NCI-H2196 treated with DMSO at 0.1 percent for 48 hours (cell line): ENCODE measurements at regions not wholly inside any gene's neighbourhood (a gene's known extent, or its start where the extent isn't known, plus 50 kb on each side); places are given as distances from the start of the nearest gene placed in this dataset.
"Not testable (repeated sequence)": the region's sequence is repeated elsewhere in the genome, so short reads cannot be mapped to it uniquely, and the experiment has no call there.

Experiments
- DNase-seq: peaks from one replicate; lab custom pipeline; 2025; ENCODE audit not compliant: unreplicated experiment; lab: John Stamatoyannopoulos, UW

DNA sequence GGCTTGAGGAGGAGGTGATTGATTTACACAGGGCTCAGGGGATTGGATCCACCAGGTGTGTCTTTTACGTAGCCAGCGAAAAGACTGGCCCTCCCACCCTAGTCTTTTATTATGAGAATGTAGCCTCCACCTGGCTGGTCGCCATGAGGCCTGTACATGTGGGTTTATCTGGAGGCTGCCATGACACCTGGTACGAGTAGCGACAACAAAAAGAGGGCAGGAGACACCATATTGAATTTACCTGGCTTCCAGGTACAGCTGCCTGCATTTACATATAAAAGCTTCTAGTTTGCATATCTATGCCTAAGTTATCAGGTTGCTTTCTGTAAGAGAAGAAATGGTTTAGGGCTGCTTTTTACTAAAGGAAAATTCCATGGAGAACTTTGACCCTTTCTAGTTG lies 1173.7 kb upstream of the SEMA6A start:
- DNase-seq = no peak

- DNase-seq = no peak
Measured at GRCh38 chr5:117743337-117743736, 1168.7 kb upstream of the SEMA6A start.

DNA sequence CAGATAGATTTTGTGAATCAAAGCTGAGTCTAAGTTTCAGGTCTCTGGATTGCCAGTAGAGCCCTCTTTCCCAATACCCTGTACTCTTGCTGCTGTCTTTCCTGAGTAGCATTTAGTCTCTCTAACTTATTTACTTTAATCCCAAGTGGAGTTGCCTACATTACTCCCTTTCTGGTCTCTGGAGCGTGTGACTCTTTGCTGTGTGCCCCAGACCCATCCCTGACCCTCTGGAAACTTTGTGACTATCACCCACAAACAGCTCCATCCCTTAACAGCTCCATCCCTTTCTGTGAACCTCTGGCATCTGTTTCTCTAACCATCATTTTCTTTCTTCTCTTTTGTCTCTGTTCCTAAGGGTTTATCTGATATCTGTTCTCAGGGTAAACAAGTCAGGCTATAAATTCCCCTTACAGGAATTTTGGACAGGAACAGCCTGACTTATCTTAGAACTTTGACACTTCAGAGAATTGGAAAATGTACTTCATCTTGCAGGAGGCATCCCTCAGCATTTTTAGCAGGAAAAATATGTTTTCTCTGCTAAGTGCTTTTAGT lies 1167.1 kb upstream of the SEMA6A start:
- DNase-seq = no peak

DNA sequence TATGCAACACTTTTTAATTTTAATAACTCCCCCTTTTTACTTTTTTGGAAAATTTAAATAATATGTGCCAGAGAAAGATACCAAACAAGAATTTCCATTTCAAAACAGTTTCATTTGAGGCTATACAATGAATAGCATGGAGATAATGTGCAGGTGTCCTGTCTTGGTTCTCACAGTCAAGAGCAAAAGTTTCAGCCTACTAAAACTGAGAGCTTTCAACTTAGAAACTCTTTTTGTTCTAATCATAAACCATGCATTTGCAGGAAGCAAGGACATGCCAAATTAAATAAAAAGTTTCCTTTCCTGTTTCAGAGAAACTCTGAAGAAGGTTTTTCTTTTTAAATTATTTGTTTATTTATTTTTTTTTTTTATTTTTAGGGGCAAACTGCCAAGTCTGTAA lies 1165.6 kb upstream of the SEMA6A start:
- DNase-seq = no peak

DNA sequence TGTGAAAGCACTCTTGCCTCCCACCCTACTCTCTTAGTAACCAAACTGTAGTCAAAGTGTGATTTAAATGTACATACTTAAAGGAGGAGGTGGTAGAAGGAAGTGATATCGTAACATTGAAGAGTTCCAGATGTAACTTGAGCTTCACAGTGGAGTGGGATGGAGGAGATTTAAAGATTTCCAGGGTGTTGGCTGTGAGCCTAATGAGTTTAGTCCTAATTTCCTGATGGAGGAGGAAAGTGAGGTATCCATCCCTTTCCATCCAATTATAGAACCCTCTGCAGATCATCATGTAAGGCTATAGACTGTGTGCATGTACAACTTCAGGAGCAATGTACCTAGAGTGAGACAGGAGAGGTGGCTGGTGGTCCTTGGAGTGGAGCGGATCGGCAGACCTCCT lies 1163.9 kb upstream of the SEMA6A start:
- no peak for DNase-seq

GRCh38 chr5:117736698-117737097 lies 1162.1 kb upstream of the SEMA6A start:
- DNase-seq = no peak

GRCh38 chr5:117734056-117734455 lies 1159.4 kb upstream of the SEMA6A start:
- DNase-seq = no peak

DNA sequence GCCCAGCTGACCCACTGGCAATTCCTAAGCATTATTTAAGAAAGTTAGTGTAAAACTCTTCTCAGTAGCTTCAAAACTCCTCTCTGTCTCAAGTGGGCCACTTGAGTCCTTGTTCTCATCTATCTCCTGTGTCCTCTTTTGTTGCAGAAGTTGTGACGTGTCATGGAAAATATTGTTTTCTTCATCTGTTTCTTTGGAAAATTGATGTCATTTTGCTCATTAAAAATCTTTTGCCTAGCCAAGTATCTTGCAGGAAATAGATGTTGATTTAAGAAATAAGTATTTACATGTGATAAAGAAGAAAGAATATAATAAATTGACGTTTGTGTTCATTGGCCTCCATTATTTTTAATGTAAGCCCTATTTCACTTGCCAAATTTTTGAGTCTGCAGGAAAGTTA lies 1158.4 kb upstream of the SEMA6A start:
- DNase-seq = no peak

GRCh38 chr5:117732264-117732663 lies 1157.6 kb upstream of the SEMA6A start:
- no peak for DNase-seq

- DNase-seq = no peak
Measured at GRCh38 chr5:117731446-117731845, 1156.8 kb upstream of the SEMA6A start.

DNA sequence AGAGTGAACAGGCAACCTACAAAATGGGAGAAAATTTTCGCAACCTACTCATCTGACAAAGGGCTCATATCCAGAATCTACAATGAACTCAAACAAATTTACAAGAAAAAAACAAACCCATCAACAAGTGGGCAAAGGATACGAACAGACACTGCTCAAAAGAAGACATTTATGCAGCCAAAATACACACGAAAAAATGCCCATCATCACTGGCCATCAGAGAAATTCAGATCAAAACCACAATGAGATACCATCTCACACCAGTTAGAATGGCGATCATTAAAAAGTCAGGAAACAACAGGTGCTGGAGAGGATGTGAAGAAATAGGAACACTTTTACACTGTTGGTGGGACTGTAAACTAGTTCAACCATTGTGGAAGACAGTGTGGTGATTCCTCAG lies 1146.2 kb upstream of the SEMA6A start:
- DNase-seq = not testable (repeated sequence)

GRCh38 chr5:117719413-117719812 lies 1144.8 kb upstream of the SEMA6A start:
- no peak for DNase-seq

- DNase-seq = no peak
Measured at GRCh38 chr5:117713585-117714198, 1139.1 kb upstream of the SEMA6A start.

DNA sequence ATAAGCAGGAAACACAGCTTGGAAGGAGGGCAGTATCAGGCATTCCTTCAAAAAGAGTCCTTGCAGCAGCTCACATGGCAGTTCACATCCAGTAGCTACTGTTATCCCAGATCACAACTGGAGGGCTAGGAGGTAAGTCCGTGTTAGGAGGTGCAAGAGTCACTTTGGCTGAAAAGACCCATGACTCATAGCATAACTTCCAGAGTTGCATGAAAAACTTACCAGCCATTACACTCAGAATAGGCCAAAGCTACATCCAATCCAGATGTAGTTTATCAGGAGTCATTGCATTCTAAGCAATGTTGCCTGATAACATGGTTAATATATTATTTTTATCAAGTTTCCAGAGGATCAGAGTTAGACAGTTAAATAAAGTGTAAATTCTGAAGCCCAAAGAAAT lies 1126.4 kb upstream of the SEMA6A start:
- no peak for DNase-seq

- DNase-seq = no peak
Measured at GRCh38 chr5:117692606-117693005, 1118.0 kb upstream of the SEMA6A start.

- DNase-seq = no peak
Measured at GRCh38 chr5:117691081-117691870, 1116.7 kb upstream of the SEMA6A start.

DNA sequence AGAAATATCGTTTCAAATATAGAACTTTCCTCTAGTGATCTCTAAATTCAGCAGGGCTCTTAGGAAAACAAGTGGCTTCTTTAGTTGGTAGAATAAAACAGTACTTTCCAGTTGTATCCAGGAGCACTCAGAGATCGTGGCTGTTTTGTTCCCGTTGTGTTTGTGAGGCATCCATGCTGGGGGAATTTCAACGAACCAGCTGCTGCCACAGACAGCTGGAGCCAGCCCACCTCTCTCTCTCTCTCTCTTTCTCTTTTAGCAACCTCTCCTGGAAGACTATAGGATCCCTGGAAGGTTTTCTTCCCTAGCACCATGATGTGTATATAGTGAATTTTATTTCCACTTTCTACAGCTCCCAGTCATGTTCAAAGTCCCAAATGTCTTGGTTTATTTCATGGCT lies 1116.0 kb upstream of the SEMA6A start:
- DNase-seq = no peak

GRCh38 chr5:117686926-117687325 lies 1112.3 kb upstream of the SEMA6A start:
- DNase-seq = no peak

- DNase-seq = no peak
Measured at GRCh38 chr5:117682416-117682815, 1107.8 kb upstream of the SEMA6A start.

DNA sequence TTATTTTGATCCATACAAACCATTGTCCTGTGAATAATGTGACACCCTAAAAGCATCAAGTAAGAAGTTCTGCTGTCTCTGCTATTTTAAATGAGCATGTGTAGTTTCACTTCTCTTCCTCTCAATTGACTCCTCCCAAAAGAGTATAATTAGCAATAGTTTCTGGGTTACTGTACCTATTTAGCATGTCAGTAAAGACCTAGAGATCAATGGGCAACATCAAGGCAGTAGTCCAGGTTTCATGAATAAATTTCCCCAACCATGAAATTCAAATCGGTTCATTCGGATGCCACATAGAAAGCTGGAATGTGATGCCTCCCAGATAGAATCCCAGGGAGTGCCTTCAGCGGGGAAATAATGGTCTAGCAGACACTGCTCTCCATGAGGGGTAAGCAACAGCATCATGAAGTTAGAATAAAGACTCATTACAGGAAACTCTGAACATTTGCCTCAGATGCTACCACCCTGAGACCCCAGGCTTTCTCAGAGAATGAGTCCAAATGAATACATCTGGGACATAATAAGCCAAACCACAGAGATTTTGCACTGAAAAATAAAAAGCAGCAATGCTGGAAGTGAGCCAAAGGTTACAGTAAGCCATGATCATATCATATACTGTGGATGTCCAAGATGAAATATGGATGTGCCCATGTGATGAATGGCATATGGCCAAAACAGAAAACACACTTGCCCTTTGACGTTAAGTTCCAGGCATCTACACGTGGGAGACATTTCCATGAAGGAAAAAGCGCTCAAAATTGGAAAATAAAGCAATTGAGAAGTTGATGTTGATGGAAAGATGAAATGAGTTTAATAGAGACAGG lies 1107.0 kb upstream of the SEMA6A start:
- no peak for DNase-seq

GRCh38 chr5:117680426-117680825 lies 1105.8 kb upstream of the SEMA6A start:
- no peak for DNase-seq

DNA sequence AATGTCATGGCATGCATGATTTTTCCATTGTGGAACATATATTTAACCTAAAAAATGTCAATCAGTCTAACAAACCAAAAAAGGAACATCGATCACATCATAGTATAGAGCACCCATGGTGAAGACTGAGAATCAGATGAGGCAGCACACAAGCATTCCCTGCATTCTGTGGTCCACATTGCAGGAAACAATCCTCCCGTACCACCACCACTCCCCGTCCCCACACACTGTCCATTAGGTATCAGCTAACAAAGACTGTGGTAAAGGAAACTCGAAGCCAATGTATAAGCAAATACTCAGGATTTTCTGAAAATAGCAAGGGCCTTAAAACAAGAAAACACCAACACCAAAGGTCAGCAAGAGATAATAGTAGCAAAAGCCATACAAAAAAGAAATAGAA lies 1104.4 kb upstream of the SEMA6A start:
- DNase-seq = no peak
